Neural crest cell (in vitro differentiated cells): ENCODE measurements at regions not wholly inside any gene's neighbourhood (a gene's known extent, or its start where the extent isn't known, plus 50 kb on each side); places are given as distances from the start of the nearest gene placed in this dataset.

Experiments used
- DNase-seq: peaks from one replicate; pipeline ENCODE4 v3.0.0; 2021; ENCODE audit warnings: low read depth, mixed read lengths, low spot score
- H3K27ac Mint-ChIP-seq: one replicate; pipeline ENCODE4 v1.8.0; 2021; ENCODE audit warnings: mild to moderate bottlenecking, mixed read lengths; ENCODE audit not compliant: unreplicated experiment
- H3K27me3 Mint-ChIP-seq: 2 replicates; pipeline ENCODE4 v1.8.0; 2021; ENCODE audit warnings: low read depth, mild to moderate bottlenecking, mixed read lengths
- H3K36me3 Mint-ChIP-seq: 2 replicates; pipeline ENCODE4 v1.8.0; 2021; ENCODE audit warnings: low read depth, mild to moderate bottlenecking, mixed read lengths
- H3K4me1 Mint-ChIP-seq: 2 replicates; pipeline ENCODE4 v1.8.0; 2021; ENCODE audit warnings: mixed read lengths
- H3K4me3 Mint-ChIP-seq: one replicate; pipeline ENCODE4 v1.8.0; 2021; ENCODE audit warnings: mild to moderate bottlenecking, mixed read lengths
- H3K9me3 Mint-ChIP-seq: 2 replicates; pipeline ENCODE4 v1.8.0; 2021; ENCODE audit warnings: mixed read lengths
- TF ChIP-seq, protein P1 (sequence below): fragments of 200-600 bp; sonication (generic); conservative IDR thresholded peaks from 2 replicates; pipeline ENCODE4 v1.5.0; 2021; ENCODE audit warnings: antibody characterized with exemption, mild to moderate bottlenecking

DNA sequence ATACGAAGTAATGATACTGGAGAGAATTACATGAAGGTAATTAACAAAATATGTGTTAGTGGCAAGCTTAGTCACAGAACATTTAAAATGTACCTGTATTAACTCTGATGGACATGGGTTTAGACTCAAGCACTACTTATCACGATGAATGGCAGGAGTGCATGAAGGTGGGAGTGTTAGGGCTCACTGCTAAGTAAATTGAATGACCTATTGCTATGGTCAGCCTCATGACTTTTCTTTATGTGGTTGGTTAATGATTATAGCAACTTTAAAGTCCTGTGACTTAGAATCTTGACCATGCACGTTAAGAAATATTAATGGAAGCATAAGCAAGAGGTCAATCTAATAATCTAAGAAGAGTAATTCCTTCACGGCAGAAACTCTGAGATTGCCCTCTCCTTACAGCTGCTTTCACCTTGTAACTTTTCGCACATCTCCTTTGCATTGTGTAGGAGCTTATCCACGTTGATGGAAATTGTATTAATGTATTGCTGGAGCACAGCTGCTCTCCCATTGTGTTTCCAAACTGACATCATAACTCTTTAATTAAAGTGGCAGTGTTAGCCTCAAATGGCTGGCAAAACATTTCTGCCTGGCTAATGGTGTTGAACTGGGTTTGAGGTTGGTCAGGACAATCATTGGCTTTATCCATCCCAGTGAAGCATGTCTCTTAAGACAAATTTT lies 114.5 kb downstream of the RXFP2 start:
- Mint-ChIP-seq H3K27me3 (peaks cover 30% of the 10 kb centered on the region), H3K4me1 (no peaks in the 10 kb centered on the region), H3K27ac (no peak overlapping the region), H3K36me3 (no peaks in the 10 kb centered on the region), H3K9me3 (no peaks in the 10 kb centered on the region), H3K4me3 (no peak overlapping the region)
- TF ChIP-seq, protein P1, sequence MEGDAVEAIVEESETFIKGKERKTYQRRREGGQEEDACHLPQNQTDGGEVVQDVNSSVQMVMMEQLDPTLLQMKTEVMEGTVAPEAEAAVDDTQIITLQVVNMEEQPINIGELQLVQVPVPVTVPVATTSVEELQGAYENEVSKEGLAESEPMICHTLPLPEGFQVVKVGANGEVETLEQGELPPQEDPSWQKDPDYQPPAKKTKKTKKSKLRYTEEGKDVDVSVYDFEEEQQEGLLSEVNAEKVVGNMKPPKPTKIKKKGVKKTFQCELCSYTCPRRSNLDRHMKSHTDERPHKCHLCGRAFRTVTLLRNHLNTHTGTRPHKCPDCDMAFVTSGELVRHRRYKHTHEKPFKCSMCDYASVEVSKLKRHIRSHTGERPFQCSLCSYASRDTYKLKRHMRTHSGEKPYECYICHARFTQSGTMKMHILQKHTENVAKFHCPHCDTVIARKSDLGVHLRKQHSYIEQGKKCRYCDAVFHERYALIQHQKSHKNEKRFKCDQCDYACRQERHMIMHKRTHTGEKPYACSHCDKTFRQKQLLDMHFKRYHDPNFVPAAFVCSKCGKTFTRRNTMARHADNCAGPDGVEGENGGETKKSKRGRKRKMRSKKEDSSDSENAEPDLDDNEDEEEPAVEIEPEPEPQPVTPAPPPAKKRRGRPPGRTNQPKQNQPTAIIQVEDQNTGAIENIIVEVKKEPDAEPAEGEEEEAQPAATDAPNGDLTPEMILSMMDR: no peak
- DNase-seq: no peak

DNA sequence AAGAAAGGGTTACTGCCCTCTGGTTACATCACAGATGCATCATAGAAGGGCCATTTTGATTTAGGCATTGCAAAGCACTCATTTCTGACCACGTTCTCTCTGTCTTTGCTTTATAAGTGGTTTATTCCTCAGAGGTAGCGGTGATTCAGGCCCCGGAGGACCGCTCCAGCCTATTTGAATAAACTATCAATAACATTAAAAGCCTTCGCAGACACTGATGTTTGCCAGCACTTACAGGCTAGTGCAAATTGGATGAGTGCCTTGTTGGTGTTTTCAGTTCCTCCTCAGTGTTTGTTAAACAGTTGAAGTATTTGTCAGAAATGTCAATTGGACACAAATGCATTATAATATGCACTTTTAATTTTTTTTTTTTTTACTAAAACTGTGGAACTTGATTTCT lies 120.2 kb downstream of the RXFP2 start:
- Mint-ChIP-seq H3K27me3 (no peaks in the 10 kb centered on the region), H3K9me3 (no peaks in the 10 kb centered on the region), H3K4me3 (no peak overlapping the region), H3K4me1 (peaks cover 4% of the 10 kb centered on the region), H3K27ac (no peak overlapping the region), H3K36me3 (no peaks in the 10 kb centered on the region)
- TF ChIP-seq, protein P1: no peak
- DNase-seq: no peak

DNA sequence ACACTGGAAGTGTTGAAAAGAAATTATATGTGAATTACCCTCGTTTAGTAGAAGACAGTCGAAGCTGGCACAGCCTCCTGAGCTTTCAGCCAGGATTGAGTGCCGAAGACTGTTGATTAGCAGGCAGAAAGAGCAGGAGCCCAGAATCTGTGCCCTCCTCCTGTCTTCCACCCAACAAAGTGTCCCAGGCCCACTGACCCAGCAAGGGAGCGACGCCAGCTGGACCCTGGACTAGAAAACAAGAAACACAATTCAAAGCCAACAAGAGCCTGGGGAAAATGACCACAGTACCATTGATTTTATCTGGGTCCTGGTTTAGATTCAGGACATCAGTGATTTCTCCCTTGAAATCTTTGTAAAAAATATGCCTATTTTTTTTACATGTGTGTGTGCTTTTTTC lies 120.7 kb downstream of the RXFP2 start:
- TF ChIP-seq, protein P1: no peak
- no peak overlapping the region for H3K4me3 Mint-ChIP-seq
- peaks cover 4% of the 10 kb centered on the region for H3K4me1 Mint-ChIP-seq
- no peak for DNase-seq
- H3K36me3 Mint-ChIP-seq: no peaks in the 10 kb centered on the region
- H3K27ac Mint-ChIP-seq: no peak overlapping the region
- H3K27me3 Mint-ChIP-seq: no peaks in the 10 kb centered on the region
- H3K9me3 Mint-ChIP-seq: no peaks in the 10 kb centered on the region

DNA sequence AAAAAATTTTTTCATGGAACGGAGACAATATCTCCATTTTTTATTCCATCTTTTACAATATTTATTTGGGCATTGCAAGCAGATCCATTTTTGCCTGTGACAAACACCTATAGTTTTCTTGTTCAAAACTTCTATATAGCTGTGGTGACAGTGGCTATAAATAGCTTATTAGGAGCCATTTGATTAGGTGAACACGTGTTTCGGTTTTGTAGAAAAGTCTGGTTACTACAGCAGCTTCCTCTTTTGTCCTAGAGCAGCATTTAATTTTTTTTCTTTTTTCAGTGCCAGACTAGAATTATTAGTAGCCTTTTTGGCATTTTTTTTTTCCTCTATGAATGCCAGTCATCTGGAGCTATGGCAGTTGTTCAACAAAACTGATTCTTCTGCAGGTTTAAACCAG lies 123.5 kb downstream of the RXFP2 start:
- no peak overlapping the region for H3K4me3 Mint-ChIP-seq
- no peaks in the 10 kb centered on the region for H3K27me3 Mint-ChIP-seq
- H3K27ac Mint-ChIP-seq: no peak overlapping the region
- no peaks in the 10 kb centered on the region for H3K36me3 Mint-ChIP-seq
- peaks cover 4% of the 10 kb centered on the region for H3K4me1 Mint-ChIP-seq
- H3K9me3 Mint-ChIP-seq: no peaks in the 10 kb centered on the region
- no peak for DNase-seq
- TF ChIP-seq, protein P1: no peak

DNA sequence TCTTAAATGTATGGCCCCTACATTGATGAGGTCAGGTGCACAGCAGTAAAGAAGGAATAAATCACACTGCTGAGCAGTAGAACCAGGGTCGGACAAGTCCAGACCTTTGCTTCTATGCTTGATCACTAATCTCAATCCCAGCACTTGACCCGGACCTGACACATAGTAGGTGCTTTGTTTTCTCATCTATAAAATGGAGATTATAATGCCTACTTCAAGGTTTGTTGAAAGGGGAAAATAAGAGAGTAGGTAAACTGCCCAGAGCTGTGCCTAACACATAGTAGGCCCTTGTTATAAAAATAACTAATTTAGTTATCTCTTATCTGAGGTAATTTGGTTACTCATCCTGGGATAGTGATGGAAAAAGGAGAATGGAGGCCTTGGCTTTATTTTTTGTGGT lies 125.0 kb downstream of the RXFP2 start:
- Mint-ChIP-seq H3K4me1 (peaks cover 4% of the 10 kb centered on the region), H3K27ac (no peak overlapping the region), H3K4me3 (no peak overlapping the region), H3K9me3 (no peaks in the 10 kb centered on the region), H3K36me3 (no peaks in the 10 kb centered on the region), H3K27me3 (no peaks in the 10 kb centered on the region)
- DNase-seq: no peak
- TF ChIP-seq, protein P1: no peak
